ENCODE measurements at regions not wholly inside any gene's neighbourhood (a gene's known extent, or its start where the extent isn't known, plus 50 kb on each side); places are given as distances from the start of the nearest gene placed in this dataset.
"Not testable (repeated sequence)": the region's sequence is repeated elsewhere in the genome, so short reads cannot be mapped to it uniquely, and the experiment has no call there.

DNA sequence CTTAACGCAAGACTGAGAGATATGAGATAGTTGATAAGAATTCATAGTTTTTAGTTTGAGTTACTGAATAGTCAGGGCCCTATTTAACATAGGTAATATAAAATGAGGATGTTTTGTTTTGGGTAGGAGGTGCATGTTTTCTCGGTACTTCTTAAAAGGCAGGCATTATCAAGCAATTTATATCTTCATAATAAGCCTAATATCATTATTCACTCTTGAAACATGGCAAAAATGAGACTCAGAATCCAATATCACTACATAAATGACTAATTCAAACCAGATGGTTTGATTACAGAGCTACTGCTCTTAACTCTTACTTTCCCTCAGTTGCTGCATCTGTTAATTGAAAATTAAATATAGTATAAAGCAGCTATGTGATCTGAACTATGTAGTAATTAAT lies 2038.7 kb downstream of the EFNA5 start:
- no peak overlapping the region for H3K27ac ChIP-seq
- no peaks in the 10 kb centered on the region for H3K27me3 ChIP-seq
- H3K36me3 ChIP-seq, result no peaks in the 10 kb centered on the region
- H3K4me3 ChIP-seq, result no peak overlapping the region
- no peak for DNase-seq
- no peaks in the 10 kb centered on the region for H3K4me1 ChIP-seq
- H3K9me3 ChIP-seq (replicated peaks), result no peaks in the 10 kb centered on the region

GRCh38 chr5:105630803-105631202 lies 2039.9 kb downstream of the EFNA5 start:
- no peaks in the 10 kb centered on the region for H3K4me1 ChIP-seq
- H3K36me3 ChIP-seq, result no peaks in the 10 kb centered on the region
- H3K4me3 ChIP-seq, result no peak overlapping the region
- H3K27ac ChIP-seq, result no peak overlapping the region
- no peaks in the 10 kb centered on the region for H3K27me3 ChIP-seq
- DNase-seq, result no peak
- no peaks in the 10 kb centered on the region for H3K9me3 ChIP-seq (replicated peaks)

- Histone ChIP-seq H3K36me3 (no peaks in the 10 kb centered on the region), H3K4me1 (peaks cover 11% of the 10 kb centered on the region), H3K9me3 (replicated peaks) (no peaks in the 10 kb centered on the region), H3K27ac (no peak overlapping the region), H3K4me3 (no peak overlapping the region), H3K27me3 (no peaks in the 10 kb centered on the region)
- peak; percentile 3 to 52 for DNase-seq
Observed at GRCh38 chr5:105619725-105620124, 2051.0 kb downstream of the EFNA5 start.

DNA sequence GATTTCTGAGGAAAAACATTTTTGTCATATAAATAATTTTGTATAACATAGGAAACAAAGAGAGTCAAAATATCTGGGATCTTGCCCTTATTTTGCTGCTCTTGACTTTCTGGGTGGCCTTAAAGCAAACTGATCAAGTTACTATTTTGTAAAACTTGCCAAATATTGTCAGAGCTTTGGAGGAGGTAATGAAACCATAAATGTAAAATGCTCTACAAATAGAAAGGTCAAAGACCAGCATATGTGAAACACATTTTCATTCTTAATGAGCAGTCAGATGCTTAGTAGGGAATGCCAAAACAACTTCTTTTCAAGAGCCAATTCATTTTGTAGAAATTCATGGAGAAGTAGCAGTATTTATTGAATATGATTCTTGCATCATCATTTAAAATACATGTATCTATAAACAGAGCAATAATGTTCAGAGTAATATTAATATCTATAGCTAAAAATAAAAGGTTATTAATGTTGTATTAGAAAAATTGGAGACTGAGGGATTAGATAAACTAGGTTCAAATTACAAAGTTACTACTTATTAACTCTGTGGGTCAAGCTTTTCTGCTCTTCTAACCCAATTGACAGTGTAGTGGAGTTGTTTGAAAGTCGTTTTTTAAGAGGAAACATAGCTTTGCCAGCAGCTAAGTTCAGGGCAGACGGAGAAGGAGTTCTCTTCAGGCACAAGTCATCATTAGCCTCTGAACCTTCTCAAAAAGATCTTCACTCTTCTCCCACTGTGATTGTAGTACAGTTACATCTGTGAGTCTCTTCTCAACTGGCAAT lies 2053.1 kb downstream of the EFNA5 start:
- no peak overlapping the region for H3K4me3 ChIP-seq
- no peaks in the 10 kb centered on the region for H3K9me3 ChIP-seq (replicated peaks)
- H3K27ac ChIP-seq, result no peak overlapping the region
- no peaks in the 10 kb centered on the region for H3K27me3 ChIP-seq
- H3K36me3 ChIP-seq, result no peaks in the 10 kb centered on the region
- DNase-seq, result peak in 1 of 2 experiments; percentile 71
- peaks cover 11% of the 10 kb centered on the region for H3K4me1 ChIP-seq

DNA sequence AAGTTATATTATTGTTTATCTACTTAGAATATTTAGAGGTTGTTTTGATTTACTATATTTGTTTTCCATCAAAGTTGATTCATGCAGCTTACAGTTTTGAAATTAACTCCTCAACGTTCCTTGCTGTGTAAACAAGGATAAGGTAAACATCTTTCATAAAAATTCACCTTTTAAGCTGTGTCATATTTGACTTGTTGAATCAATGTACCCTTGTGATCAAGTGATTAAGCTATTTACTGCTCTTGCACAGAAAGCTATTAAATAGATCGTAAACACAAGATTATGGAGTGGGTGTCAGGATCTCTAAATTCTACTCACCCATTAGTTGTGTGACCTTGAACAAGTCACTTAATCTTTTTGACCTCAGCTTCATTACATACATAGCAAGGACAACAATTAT lies 2054.0 kb upstream of the NUDT12 start:
- H3K27me3 ChIP-seq, result no peaks in the 10 kb centered on the region
- no peak overlapping the region for H3K4me3 ChIP-seq
- DNase-seq, result no peak
- no peak overlapping the region for H3K27ac ChIP-seq
- H3K36me3 ChIP-seq, result no peaks in the 10 kb centered on the region
- H3K9me3 ChIP-seq (replicated peaks), result no peaks in the 10 kb centered on the region
- peaks cover 11% of the 10 kb centered on the region for H3K4me1 ChIP-seq

DNA sequence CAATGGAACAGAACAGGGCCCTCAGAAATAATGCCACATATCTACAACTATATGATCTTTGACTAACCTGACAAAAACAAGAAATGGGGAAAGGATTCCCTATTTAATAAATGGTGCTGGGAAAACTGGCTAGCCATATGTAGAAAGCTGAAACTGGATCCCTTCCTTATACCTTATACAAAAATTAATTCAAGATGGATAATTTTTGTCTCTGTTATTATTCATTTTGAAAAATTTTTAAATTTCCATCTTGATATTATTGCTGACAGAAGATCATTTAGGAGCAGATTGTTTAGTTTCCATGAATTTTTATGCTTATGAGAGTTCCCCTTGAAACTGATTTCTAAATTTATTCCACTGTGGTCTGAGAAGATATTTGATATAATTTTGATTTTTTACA lies 2039.8 kb upstream of the NUDT12 start:
- not testable (repeated sequence) for H3K9me3 ChIP-seq (replicated peaks); H3K27me3 ChIP-seq; H3K27ac ChIP-seq; H3K4me3 ChIP-seq; H3K4me1 ChIP-seq; H3K36me3 ChIP-seq; DNase-seq

GRCh38 chr5:105593011-105593760 lies 2030.6 kb upstream of the NUDT12 start:
- H3K27me3 ChIP-seq, result no peaks in the 10 kb centered on the region
- H3K4me3 ChIP-seq, result no peak overlapping the region
- no peaks in the 10 kb centered on the region for H3K4me1 ChIP-seq
- H3K27ac ChIP-seq, result no peak overlapping the region
- no peak for DNase-seq
- no peaks in the 10 kb centered on the region for H3K9me3 ChIP-seq (replicated peaks)
- no peaks in the 10 kb centered on the region for H3K36me3 ChIP-seq

GRCh38 chr5:105587963-105588662 lies 2025.5 kb upstream of the NUDT12 start:
- Histone ChIP-seq H3K4me3 (no peak overlapping the region), H3K27me3 (no peaks in the 10 kb centered on the region), H3K36me3 (no peaks in the 10 kb centered on the region), H3K4me1 (no peaks in the 10 kb centered on the region), H3K27ac (no peak overlapping the region), H3K9me3 (replicated peaks) (no peaks in the 10 kb centered on the region)
- peak; percentile 4 to 24 for DNase-seq

DNA sequence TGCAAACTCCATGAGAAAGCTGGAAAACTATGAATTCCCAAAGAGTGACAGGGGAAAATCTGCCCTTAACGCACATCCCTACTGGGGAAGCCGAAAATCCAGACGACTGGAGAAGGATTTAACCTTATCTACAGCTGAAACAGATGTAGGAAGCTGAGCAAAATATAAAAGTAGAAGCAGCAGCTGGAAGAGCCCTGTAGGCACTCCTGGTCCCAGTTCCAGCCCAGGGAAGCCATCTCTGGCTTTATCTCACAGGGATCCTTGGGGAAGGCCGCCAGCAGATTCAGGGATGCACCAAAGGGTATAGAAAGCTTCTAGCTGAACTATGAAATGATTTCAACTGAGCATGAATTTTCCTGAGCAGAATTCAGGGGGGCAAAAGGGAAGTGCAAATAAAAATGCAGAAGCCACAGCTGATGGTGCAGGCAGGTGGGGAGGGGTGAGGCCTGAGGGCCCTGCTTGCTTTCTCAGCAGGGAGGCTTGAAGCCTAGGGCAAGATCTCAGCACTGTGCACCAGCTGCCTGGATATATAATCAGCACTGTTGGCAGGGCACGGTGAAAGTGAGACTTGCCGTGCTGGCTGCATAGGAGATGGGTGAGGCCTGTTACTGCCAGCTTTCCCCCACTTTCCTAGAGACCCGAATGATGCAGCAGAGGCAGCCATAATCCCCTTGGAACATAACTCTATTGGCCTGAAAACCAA lies 2019.5 kb upstream of the NUDT12 start:
- Histone ChIP-seq H3K4me3 (no peak overlapping the region), H3K9me3 (replicated peaks) (no peaks in the 10 kb centered on the region), H3K27ac (peak overlapping the region; percentile 24), H3K4me1 (no peaks in the 10 kb centered on the region; the same call in 1 of the 2 replicates), H3K27me3 (no peaks in the 10 kb centered on the region), H3K36me3 (no peaks in the 10 kb centered on the region)
- DNase-seq, result peak; percentile 69 to 81

- no peak overlapping the region for H3K4me3 ChIP-seq
- no peaks in the 10 kb centered on the region for H3K27me3 ChIP-seq
- 0 out of 2 replicates have a peak, but pooled peaks cover 3% of the 10 kb centered on the region for H3K9me3 ChIP-seq (replicated peaks)
- DNase-seq, result peak in 1 of 2 experiments; percentile 18
- H3K27ac ChIP-seq, result no peak overlapping the region
- no peaks in the 10 kb centered on the region for H3K36me3 ChIP-seq
- H3K4me1 ChIP-seq, result no peaks in the 10 kb centered on the region
Observed at GRCh38 chr5:105573575-105573974, 2011.0 kb upstream of the NUDT12 start.

DNA sequence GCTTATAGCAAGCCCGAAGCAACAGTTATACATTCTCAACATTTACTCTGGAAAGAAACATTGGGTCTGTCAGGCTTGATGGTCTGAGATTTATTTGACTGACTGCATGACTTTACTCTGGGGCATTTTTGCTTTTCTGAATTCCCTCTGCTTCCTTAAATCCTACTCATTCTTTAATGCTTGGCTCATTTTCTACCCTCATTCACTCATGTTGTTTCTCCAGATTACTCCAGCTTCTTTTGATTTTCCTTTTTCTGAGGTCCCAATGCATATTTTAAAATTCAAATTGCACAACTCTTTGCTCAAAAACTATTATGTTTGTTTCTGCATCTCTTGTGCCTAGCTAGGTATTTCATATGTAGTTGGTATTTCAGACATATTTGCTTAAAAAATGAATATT lies 2002.9 kb upstream of the NUDT12 start:
- Histone ChIP-seq H3K4me1 (no peaks in the 10 kb centered on the region), H3K27ac (no peak overlapping the region), H3K36me3 (no peaks in the 10 kb centered on the region), H3K4me3 (no peak overlapping the region), H3K9me3 (replicated peaks) (0 out of 2 replicates have a peak, but pooled peaks cover 3% of the 10 kb centered on the region), H3K27me3 (no peaks in the 10 kb centered on the region)
- no peak for DNase-seq

GRCh38 chr5:105563842-105564241 lies 2001.3 kb upstream of the NUDT12 start:
- no peak overlapping the region for H3K27ac ChIP-seq
- no peaks in the 10 kb centered on the region for H3K27me3 ChIP-seq
- no peaks in the 10 kb centered on the region for H3K4me1 ChIP-seq
- no peak for DNase-seq
- 0 out of 2 replicates have a peak, but pooled peaks cover 3% of the 10 kb centered on the region for H3K9me3 ChIP-seq (replicated peaks)
- H3K4me3 ChIP-seq, result no peak overlapping the region
- no peaks in the 10 kb centered on the region for H3K36me3 ChIP-seq

DNA sequence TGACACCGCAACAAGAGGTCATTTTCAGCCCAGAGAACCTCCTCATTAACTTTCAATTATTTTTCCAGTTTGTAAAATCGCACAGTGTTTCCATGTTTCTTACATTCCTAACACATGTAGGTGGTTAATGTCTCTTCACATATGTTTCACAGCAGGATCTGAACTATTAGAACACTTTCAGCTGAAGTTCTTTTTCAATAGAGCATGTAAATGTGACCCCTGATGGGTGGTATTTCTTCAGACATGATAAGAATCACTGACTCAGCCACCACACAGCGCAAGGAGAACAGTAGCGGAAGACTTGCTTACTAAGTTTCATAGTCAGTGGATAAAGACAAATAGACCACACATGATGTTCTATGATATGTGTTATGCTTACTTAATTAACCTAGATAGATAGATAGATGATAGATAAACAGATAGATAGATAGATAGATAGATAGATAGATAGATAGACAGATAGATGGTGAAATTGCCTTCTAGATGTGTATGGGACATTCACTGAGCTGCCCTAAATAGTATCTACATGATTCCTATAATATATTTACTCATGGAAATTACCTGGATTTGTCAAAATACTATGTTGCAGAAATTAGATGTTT lies 1992.1 kb upstream of the NUDT12 start:
- peaks cover 4% of the 10 kb centered on the region; the same call in 1 of the 2 replicates for H3K4me1 ChIP-seq
- H3K27ac ChIP-seq, result no peak overlapping the region
- H3K27me3 ChIP-seq, result no peaks in the 10 kb centered on the region
- H3K4me3 ChIP-seq, result no peak overlapping the region
- H3K9me3 ChIP-seq (replicated peaks), result no peaks in the 10 kb centered on the region
- DNase-seq, result peak; percentile 21 to 32
- no peaks in the 10 kb centered on the region for H3K36me3 ChIP-seq

DNA sequence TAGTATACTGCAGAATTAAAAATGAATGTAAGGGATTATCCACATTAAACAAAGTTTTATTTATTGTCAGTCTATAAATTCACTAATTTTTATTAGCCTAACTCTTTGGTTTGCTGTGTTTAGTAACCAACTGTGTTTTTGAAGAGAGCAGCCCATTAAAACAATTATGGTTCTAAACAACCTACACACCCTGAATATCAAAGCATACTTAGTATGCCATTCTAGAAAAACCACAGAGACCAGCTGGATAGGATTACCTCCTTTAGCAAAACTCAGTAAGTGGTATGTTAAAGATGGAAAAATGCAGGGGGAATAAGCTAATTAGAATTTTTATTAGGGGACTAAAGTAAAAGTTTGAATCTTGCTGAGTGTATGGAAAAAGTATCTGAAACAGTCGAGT lies 1981.7 kb upstream of the NUDT12 start:
- DNase-seq, result peak in 1 of 2 experiments; percentile 31
- Histone ChIP-seq H3K4me3 (no peak overlapping the region), H3K27me3 (no peaks in the 10 kb centered on the region), H3K36me3 (no peaks in the 10 kb centered on the region), H3K27ac (no peak overlapping the region), H3K4me1 (peaks cover 8% of the 10 kb centered on the region), H3K9me3 (replicated peaks) (no peaks in the 10 kb centered on the region)

Measured in SJCRH30 (cell line).